WTC11 (cell line): ENCODE measurements at regions not wholly inside any gene's neighbourhood (a gene's known extent, or its start where the extent isn't known, plus 50 kb on each side); places are given as distances from the start of the nearest gene placed in this dataset.

Experiments used
- AFF4 ChIP-seq: sonication (generic); formaldehyde crosslinking; IDR thresholded peaks from 2 replicates; pipeline ENCODE4 v1.8.1; 2023; ENCODE audit warnings: mild to moderate bottlenecking, missing genetic modification reagents, borderline replicate concordance
- CTCF ChIP-seq: fragments of 200-600 bp; IDR thresholded peaks from 2 replicates; pipeline ENCODE4 v1.8.0; 2022; ENCODE audit warnings: antibody characterized with exemption
- E2F1 ChIP-seq: sonication (generic); formaldehyde crosslinking; IDR thresholded peaks from 2 replicates; pipeline ENCODE4 v1.8.0; 2022; ENCODE audit warnings: mild to moderate bottlenecking, missing genetic modification reagents
- IRF1 ChIP-seq: sonication (generic); formaldehyde crosslinking; IDR thresholded peaks from 2 replicates; pipeline ENCODE4 v1.8.0; 2023; ENCODE audit warnings: missing genetic modification reagents
- MLX ChIP-seq: sonication (generic); formaldehyde crosslinking; IDR thresholded peaks from 2 replicates; pipeline ENCODE4 v1.8.1; 2023; ENCODE audit warnings: mild to moderate bottlenecking, missing genetic modification reagents, moderate library complexity
- TEAD4 ChIP-seq: sonication (generic); formaldehyde crosslinking; IDR thresholded peaks from 2 replicates; pipeline ENCODE4 v1.8.0; 2022; ENCODE audit warnings: mild to moderate bottlenecking, missing genetic modification reagents
- ZBTB43 ChIP-seq: sonication (generic); formaldehyde crosslinking; IDR thresholded peaks from 2 replicates; pipeline ENCODE4 v1.8.1; 2023; ENCODE audit warnings: mild to moderate bottlenecking, missing genetic modification reagents
- ZNF396 ChIP-seq: fragments of 250-450 bp; sonication (Bioruptor Pico); IDR thresholded peaks from 2 replicates; pipeline ENCODE4 v1.8.0; 2021; ENCODE audit warnings: mild to moderate bottlenecking, moderate library complexity, borderline replicate concordance

- no peak for TF ChIP-seq IRF1 (CRISPR knock-in tag)
- no peak for TF ChIP-seq ZNF396 (CRISPR knock-in tag)
- TF ChIP-seq CTCF = no peak
- no peak for TF ChIP-seq TEAD4 (CRISPR knock-in tag)
- TF ChIP-seq E2F1 = no peak
- no peak for TF ChIP-seq MLX (CRISPR knock-in tag)
- no peak for TF ChIP-seq AFF4 (CRISPR knock-in tag)
- TF ChIP-seq ZBTB43 (CRISPR knock-in tag) = no peak
Observed at GRCh38 chr9:134986957-134987356, 69.2 kb upstream of the FCN1 start.
